RCC 7860 (cell line): ENCODE measurements at regions not wholly inside any gene's neighbourhood (a gene's known extent, or its start where the extent isn't known, plus 50 kb on each side); places are given as distances from the start of the nearest gene placed in this dataset.
"Not testable (repeated sequence)": the region's sequence is repeated elsewhere in the genome, so short reads cannot be mapped to it uniquely, and the experiment has no call there.

ENCODE experiments used
- DNase-seq: peaks from one replicate; pipeline ENCODE4 v3.0.0-alpha.2; 2015; ENCODE audit warnings: low spot score
- FAIRE-seq: peaks from 2 replicates; lab custom pipeline; 2012; peaks lifted over from hg19 to GRCh38; lab: Jason Lieb, UNC

DNA sequence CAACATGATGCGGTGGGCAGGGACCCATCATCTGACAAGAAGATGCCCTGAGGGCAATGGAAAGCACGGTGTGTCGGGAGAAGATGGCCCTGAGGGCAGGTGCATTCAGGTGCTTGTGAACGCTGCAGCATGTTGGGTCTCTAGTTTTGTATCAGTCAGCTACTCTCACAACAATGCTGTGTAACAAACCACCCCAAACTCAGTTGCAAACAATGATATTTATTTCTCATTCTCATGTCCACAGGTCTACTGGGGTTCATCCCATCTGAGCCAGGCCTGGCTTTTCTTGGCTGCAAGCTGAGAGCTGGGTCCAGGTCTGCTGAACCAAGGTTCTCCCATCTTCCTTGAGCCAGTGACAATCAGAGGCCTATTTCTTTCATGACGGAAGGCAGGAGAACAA is 461.6 kb downstream of the PREX1 start:
- FAIRE-seq = no peak
- DNase-seq = no peak

DNA sequence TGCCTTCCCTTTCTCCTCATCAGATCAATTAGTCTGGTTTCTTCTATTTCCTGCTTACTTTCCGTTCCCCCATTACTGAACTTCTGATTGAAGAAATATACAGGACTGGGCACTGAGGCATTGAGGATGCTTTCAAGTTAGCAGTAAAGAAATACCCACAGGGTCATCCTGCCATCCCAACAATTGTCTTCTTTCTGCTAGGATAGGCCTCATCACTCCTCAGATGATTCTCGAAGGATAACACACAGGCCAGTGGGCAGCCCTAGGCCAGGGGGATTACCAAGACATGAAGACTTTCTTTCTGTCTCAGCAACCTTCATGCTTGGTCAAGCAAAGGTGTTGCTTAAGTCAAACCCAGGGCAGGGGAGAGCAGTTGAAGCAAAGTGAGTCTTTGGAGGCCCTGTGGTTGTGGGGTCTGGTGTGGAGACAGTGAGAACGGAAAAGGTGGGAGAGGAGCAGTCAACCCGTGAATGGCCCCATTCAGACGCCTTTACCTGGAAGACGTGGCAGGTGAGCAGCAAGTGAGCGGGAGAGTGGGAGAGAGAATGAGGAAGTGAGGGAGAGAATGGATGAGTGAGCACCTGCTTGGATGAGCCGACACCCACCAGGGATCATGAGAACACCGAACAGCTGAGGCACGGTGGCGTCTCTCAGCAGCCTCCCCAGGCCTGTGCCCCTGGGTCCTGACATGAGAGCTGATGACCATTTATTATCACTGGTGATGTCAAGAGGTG is 462.9 kb downstream of the PREX1 start:
- FAIRE-seq (no peak), DNase-seq (no peak)

DNA sequence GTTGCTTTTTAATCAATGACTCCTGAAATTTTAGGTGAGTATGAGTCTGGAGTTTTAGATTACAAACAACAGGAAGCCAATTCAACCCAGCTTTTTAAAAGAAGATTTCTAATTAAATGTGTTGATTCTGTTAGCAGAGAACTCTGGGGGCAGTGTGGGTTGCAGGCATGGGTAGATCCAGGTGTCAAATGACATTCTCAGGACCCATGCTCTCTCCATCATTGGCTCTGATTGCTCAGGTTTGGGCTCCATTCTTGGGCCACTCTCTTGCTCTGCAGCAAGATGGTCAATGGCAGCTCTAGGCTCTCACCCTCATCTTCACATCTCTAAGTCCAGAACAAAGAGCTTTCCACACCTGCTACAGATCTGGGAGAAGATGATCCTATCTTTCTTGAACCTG is 463.7 kb downstream of the PREX1 start:
- FAIRE-seq (no peak), DNase-seq (no peak)

DNA sequence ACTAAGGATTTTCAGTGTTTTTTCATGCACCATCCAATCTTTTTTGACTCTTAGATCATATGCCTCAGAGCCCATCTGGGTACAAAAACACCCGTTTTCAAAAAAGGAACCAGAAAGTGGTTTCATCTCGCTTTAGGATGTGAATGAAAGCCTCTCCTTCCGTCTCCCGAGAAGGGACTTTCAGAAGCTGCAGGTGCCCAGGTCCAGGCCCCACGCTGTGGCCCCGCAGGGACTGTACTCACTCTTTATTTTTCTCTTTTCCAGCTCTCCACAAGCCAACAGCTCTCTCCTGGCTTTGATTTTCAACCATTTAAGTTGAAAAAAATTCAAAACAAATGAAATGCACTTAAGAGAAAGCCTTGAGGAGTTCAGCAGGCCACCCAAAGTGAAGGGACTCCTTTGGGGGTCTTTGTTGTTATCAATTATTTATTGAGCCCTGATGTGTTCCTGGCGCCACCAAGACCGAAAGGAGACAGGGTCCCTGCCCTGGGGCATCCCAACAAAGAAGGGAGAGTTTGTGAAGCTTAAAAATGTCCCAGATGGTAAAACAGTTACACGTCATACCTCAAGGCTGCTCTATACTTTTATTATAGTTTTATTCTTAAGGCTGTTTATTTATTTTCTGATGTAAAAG is 467.3 kb downstream of the PREX1 start:
- FAIRE-seq (no peak), DNase-seq (no peak)

DNA sequence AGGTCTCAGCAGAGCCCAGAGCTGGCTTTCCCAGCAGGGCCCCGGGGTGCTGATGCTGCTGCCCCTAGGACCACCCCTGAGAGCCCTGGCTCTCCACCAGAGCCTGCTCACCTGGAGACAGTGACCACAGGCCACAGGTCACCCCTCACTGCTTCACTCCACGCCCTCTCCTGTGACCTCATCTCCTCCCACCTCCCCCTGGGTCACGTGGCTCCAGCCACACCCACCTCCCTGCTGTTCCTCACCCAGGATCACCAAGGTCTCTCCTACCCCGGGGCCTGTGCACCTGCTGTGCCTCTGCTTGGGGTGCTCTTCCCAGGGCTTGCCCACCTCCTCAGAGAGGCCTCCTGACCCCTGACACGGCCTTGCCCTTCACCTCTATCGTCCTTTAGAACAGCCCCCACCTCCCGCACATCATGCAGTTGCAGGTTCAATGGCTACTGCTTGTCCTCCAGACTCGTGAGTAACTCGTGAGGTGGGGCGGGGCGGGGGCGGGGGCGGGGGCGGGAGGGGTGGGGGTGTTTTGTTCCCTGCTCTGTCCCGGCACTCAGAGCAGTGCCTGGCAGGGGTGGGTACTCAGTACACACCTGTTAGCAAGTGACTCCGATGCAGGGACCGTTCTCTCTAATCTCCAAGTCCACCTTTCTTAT is 468.0 kb downstream of the PREX1 start:
- DNase-seq (no peak), FAIRE-seq (no peak)

DNA sequence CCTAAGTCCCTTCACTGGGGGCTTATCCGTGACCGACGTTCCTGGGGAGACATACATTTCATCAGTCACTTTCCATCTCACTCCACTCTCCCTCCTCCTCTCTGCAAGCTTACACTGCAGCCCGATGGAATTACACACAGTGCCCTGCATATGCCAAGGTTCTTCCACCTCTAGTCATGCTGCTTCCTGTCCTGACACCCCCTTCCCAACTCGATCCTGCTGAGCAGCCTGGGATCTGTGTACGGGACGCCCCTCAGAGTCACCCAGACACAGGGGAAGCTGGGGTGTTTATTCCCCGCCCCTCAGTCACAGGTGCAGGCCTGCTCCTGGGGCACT is 468.8 kb downstream of the PREX1 start:
- not testable (repeated sequence) for DNase-seq, FAIRE-seq

DNA sequence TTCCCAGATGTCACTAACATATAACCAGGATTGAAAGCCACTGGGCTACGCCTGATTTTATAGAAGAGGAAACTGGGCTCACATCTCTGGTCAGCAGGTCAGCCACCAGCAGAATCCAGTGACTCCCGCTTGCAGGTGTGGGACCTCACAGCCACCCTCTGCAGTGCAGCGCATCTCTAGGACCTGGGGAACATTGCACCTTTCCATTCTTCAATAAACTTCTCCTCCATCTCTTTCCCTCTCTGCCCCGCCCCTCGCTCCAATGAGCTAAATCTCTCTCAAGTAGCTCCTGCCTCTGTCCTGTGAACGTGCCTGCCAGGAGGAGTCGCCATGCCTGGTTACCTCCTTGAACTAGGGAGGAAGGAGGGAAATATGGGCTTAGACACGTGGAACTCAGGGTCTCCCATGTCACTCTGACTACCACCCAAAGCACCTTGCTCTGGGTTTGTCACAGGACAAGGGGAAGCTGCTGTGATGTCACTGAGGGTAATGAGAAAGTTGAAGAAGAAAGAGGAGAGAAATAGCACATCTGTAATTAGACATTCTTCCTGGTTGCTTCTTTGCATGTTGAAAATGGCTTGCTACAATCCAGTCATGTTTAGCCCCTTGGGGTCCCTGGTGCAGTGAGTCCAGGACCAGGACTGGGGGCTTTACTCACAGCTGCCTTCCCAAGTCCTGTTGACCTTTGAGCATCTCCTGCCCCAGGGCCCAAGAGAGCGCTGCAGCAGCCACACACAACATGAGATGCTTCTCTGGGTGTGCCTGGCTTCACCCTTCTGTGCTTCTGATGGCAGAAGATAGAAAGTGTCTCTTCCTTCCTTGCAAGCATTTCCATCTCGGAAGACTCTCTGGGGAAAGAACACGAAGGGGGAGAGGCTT is 469.4 kb downstream of the PREX1 start:
- DNase-seq (no peak), FAIRE-seq (no peak)

DNA sequence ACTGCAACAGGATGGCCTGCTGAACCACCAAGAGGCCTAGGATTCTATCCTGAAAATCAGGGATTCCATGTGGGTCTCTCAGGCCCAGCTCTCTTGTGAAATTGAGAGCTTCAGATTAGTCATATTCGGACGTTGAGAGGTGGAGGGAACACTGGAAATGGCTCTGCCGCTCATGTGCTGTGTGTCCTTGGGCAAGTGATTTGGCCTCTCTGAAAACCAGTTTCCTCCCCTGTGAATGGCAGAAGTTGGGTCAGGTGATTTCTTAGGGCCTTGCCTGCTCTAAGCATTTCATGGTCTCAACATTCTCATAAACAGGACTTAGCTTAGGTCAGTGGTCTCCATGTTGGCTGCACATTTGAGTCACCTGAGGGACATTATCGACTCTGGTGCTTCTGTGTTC is 470.1 kb downstream of the PREX1 start:
- FAIRE-seq (no peak), DNase-seq (no peak)

DNA sequence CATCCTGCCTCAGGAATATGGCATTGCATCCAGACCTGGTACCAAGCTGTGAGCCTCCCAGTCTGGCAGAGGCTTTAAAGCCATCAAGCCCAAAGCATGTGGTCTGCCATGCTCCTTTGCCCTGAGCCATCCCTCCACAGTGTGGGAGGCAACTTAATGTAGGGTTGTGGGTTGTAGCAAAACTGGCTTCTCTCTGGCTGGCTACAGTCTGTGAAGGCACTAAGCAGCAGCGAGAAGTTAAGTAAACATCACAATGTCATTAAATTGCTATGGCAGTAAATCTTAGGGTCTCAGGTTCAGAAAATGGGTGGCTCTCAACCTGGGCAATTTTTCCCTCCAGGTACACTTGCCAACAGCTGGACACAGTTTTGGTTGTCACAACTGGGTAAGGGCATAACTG is 472.9 kb downstream of the PREX1 start:
- FAIRE-seq = no peak

DNA sequence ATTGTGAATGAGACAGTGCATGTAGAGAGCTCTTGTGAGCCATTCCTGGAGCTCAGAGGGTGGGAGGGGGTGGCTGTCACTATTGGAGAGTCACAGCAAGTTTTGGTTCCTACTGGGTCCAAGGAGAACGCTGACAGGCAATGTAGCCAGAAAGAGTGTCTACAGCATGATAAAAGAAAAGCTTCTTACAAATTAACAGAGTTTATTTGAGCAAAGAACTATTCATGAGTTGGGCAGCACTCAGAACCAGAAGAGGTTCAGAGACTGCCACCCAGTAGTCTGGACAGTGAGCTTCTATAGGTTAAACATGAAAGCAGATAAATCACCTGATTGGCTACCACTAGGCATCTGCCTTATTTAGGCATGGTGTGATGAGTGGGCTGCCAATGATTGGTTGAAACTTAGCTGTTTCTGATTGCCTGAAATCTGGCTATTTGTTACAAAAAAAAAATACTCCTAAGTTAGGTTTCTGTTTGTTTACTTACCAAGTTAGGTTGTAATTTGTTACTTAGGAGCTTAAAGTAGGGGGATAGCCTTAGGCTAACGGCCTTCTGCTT is 473.4 kb downstream of the PREX1 start:
- no peak for DNase-seq
- no peak for FAIRE-seq

More for the DNA sequence above, 472.9 kb downstream of the PREX1 start:
- no peak for DNase-seq

DNA sequence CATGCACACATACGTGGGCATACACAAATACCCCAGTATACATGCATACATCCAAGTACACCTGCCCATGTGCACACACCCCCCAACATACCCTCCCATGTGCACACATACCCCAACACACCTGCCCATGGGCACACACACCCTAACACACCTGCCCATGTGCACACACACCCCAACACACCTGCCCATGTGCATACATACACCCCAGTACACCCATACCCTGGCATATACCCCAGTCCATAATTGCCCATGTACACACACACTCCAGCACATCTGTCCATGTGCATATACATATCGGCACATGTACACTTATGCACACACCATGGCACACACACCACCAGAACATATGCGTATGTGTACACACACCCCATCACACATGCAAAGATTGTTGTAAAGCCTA is 475.2 kb downstream of the PREX1 start:
- FAIRE-seq (no peak), DNase-seq (no peak)

DNA sequence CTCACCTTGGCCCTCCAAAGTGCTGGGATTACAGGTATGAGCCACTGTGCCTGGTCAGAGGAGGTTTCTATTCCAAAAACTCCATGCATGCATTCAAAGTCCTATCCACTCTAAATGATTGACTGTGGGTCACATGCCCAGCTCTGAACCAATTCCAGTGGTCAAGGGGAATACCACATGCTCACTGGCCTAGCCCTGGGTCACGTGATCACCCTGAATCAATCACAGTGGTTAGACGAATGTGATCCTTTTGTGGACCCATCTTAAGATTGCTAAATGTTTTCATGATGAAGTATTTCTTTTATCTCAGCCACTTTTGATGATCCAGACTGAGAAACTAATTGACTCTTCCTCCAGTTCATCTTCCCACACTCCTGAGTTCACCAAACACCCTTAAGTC is 475.8 kb downstream of the PREX1 start:
- FAIRE-seq = no peak
- DNase-seq = no peak

DNA sequence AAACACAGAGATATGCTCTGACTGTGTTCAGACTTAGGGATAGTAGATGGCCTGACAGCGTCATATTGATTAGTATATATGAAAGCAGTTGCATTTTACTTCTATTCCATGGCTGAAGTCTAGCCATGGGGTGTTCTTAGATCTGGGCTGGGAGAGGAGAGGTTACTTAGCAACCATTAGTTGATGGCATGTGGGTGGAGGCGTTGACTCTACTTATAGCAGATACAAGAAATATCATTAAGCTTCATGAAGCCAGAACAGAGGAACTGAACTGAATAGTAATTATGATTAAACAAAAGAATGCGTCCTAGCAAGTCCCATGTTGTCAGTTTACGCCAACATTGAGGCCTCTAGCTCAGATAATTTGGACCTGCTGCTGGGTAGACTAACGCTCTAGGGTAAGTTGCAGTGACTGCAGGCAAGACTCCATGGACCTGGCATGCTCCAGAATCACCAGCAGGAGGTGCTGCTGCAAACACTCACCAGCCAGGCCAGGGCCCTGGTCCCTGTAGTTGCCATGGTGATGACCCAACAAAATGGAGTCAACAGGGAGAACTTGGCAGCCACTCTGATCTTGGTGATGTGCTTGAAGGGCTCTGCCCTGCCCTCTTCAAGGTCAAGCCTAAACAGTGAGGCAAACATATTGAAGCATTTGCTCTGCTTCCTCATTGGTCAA is 477.3 kb downstream of the PREX1 start:
- DNase-seq = no peak

DNA sequence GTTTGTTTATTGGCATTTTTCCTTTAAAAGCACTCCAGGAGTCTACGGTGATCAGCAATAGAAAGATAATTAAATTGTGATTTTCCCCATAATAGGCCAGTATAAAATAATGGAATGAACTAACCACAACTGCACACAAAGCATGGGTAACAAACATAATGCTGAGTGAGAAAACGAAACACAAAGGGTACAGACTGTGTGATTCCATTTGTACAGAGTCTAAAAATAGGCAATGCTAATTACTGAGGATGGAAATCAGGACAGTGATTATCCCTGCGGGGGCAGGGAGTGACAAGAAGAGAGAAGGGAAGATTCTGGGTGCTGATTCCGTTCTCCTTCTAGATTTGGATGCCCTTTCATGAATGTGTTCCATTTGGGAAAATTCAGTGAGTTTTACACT is 478.1 kb downstream of the PREX1 start:
- DNase-seq (no peak), FAIRE-seq (no peak)

More for the DNA sequence above, 477.3 kb downstream of the PREX1 start:
- no peak for FAIRE-seq

DNA sequence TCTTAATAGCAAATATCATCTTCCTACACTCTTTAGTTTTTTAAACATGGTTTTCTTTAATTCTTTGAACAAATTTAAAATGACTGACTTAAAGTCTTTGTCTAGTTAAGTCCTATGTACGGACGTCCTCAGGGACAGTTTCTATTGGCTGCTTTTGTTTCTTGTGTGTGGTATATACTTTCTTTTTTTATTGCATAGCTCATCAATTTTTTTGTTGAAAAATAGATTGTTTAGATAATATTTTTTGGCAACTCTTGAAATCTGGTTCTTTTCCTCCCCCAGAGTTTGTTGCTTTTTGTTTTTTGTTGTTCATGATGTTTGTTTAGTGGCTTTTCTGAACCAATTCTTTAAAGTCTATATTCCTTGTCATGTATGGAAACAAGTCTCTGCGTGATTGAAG is 479.8 kb downstream of the PREX1 start:
- no peak for FAIRE-seq

DNA sequence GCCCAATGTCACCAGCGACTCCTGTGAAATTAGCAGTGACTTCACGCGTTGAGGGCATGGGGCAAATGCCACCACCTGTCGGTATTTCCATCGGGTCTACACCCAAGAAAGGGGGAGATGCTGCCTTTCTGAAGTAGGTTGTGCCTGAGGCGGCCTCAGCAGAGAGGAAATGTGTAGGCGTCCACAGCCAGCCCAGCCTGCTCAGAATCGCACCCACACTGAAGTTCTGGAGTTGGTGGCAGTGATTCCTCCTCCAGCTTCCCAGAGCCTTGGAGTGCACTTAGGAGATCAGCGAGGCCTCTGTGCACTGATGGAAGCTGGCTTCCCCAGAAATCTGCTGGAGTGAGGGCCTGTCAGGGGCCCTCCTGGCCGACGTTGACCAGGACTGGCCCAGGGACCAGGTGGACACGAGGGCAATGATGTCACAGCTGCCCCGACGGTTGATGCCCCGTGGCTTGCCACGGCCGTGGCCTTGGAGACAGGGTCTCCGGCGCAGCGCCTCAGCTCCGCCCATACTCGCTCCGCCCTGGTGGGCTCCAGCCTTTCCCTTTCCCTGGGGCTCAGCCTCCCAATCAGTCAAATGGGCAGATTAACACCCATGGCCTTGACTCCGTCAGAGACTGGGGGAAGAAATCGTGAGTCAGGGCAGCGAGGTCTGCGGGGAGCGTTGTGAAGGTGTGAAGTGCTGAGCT is 484.8 kb downstream of the PREX1 start:
- FAIRE-seq (no peak), DNase-seq (no peak)

More for the DNA sequence above, 479.8 kb downstream of the PREX1 start:
- DNase-seq = no peak

DNA sequence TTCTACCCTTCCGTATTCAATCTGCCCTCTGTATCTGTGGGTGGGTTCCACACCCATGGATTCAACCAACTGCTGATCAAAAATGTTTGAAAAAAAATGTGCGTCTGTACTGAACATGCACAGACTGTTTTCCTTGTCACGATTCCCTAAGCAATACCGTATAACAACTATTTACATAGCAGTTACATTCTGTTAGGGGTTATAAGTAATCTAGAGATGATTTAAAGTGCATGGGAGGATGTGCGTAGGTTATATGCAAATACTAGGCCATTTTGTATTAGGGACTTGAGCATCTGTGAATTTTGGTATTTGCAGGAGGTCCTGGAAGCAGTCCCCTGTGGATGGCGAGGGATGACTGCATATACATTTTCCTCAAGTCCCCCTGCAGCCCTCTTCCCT is 486.9 kb downstream of the PREX1 start:
- FAIRE-seq (no peak), DNase-seq (no peak)

DNA sequence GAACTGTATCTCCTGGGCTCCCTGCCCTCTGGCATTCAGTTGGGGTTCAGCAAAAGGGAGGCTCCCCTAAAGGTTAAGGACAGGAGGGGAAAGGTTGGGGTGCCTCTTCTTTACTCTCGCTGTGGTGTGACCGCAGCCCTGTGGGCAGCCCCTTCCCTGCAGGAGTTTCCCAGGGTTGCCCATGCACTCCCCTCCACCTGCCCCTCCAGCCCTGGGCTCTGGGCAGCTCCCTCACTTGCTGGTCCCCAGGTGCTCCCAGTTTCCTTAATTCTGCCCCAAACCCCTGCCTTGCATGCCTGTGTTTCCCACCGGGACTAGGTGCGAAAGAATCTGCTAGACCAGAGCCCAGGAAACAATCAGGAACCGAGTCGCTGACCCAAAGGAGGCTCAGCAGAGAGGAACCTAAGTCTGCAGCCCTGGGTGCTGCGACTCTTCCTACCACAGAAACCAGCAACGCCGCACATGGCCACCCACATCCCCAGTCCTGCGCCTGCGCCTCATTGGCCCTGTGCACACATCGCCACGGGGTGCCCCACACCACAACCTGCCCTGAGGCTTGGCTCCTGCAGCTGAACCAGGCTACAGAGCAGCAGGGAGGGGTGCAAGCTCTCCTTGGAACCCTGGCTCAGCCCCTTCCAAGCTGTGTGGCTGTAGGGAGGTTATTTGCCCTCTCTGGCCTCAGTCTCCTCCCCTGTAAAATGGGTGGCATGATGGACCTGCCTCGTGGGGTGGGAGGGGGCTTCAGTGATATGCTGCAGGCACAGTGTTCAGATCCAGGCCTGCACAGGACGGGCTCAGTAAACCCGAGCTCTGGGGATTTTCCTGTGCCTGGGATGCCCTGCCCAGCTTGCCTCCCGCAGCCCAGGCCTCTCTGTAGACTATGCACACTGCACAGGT is 487.6 kb downstream of the PREX1 start:
- DNase-seq = no peak
- FAIRE-seq = peak; percentile 59
